ENCODE measurements at regions not wholly inside any gene's neighbourhood (a gene's known extent, or its start where the extent isn't known, plus 50 kb on each side); places are given as distances from the start of the nearest gene placed in this dataset.

- TF ChIP-seq CTCF (conservative IDR thresholded peaks at IDR 0.05; ENCODE audit: low read length) (no peak), EZH2phosphoT487 (IDR thresholded peaks at IDR 0.05; ENCODE audit: borderline replicate concordance, low read depth, low read length) (no peak)
These were observed 68.5 kb downstream of the FOXD1 start for GRCh38 chr5:73380041-73380440.
